ENCODE measurements at regions not wholly inside any gene's neighbourhood (a gene's known extent, or its start where the extent isn't known, plus 50 kb on each side); places are given as distances from the start of the nearest gene placed in this dataset.

DNA sequence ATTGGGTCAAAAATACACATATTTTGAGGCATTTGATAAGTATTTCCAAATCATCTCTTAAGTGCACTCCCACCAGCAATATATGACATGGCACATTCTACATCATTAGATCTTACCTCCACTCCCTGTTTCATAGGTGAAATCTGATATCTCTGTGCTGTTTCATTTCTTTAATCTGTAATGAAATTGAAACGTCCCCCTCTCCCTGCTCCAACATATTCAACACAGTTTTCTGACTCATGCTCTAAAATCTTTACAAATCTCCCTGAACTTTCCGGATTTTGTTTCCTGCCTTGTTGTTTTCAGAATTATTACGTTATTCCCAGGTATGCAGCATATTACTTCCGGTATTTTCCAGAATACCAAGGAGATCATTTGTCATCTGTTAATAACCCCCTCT is 66.1 kb upstream of the AKT3 start:
- DNase-seq (ENCODE audit: low read depth in 3 of 3), result no peak

DNA sequence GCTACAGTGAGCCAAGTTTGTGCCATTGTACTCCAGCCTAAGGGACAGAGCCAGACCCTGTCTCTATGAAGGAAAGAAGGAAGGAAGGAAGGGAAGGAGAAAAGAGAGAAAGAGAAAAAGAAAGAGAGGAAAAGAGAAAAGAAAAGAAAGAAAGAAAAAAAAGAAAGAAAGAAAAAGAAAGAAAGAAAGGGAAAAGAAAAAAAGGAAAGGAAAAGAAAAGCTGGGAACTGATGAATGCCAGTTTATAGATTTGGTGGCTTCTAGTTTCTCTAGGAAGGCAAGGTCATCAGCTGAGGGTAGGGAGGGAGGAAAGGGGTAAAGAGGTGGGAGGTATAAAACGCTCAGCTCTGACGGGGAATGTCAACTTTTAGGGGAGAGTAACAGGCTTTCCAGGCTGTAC is 62.3 kb upstream of the AKT3 start:
- no peak for DNase-seq (ENCODE audit: low read depth in 3 of 3)

DNA sequence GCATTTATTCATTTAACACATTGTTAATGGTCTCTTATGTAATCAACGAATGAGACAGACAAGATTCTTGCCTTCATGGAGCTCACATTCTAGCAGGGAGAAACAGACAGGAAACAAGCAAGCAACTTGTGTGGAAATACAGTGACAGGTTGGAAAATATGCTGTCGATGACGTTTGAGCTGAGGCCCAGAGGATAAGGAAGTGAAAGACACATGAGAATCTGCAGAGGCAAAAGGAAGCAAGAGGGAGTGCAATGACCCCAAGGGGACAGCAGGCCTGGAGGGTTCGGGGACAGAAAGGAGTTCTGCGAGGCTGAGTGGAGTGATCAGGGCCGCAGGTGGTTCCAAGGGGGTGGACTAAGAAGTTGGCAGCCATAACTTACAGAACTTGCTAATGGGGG is 60.6 kb upstream of the AKT3 start:
- DNase-seq (ENCODE audit: low read depth in 3 of 3), result no peak

DNA sequence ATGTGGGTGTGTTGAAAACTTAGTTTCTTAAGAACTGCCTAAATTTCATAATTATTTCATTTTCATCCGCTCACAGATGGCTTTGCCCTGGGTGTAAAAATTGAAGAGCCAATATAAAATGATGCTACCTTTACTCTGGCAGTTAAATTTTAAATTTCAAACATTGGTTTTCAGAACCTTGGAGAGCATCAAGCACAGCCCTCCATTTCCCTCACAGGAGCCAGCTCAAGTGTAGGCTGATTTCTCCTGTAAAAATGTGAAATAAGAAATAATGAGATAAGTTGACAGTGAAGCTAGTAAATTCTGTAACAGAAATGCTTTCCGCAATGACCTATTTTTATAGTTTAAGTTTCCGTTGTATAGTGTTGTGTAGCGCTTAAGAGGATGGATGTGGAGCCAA is 53.9 kb upstream of the AKT3 start:
- no peak for DNase-seq (ENCODE audit: low read depth in 3 of 3)

DNA sequence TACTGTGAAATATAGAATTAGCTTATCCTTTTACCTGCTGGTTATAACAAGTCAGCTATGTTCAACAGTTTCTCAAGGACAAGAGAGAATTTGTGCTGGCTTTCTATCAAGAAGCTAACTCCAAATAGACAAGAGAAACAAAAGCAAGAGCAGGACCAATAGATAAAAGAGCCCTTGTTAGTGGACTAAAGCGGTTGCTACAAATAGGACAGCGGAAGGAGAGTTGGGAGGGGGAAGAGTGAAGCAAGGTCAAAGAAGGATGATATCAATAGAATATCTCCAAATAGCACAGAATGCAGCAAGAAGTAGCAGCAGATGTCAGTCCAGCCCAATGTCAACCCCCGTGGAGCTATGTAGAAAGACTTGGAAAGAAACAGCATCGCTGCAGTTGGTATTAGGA is 53.0 kb upstream of the AKT3 start:
- no peak for DNase-seq (ENCODE audit: low read depth in 3 of 3)

DNA sequence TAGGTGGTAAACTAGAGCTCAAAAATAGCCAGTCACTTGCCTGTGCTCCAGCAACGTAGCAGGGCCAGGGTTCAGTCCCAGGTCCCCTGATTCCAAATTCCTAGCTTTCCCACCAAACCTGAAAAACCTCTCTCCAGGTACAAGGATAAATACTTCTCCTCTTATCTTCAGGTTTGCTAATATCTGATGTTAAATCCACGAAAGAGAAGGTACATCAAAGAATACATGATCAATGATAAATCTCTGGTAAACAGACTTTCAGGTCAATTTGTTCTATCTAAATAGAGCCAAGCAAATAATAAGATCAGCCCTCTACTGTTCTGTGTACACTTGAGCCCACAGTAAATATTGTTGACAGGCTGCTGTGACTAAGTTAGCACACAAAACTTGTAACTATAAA is 52.1 kb upstream of the AKT3 start:
- DNase-seq (ENCODE audit: low read depth in 3 of 3), result no peak

All from stimulated activated CD4-positive, alpha-beta T cell treated with anti-CD3 and anti-CD28 coated beads, TNF-alpha, amount 100 ng/mL, for 24 hours (primary cell).